GM19467 (cell line): ENCODE measurements at regions not wholly inside any gene's neighbourhood (a gene's known extent, or its start where the extent isn't known, plus 50 kb on each side); places are given as distances from the start of the nearest gene placed in this dataset.
"Not testable (repeated sequence)": the region's sequence is repeated elsewhere in the genome, so short reads cannot be mapped to it uniquely, and the experiment has no call there.

Source experiments
- ATAC-seq: cut with Tn5 transposase; IDR thresholded peaks from one replicate; pipeline ENCODE4 v1.9.1; 2021; ENCODE audit warnings: mild to moderate bottlenecking, moderate library complexity; ENCODE audit not compliant: unreplicated experiment

GRCh38 chr10:44724415-44725174 is 186.5 kb upstream of the TMEM72 start:
- no peak for ATAC-seq

DNA sequence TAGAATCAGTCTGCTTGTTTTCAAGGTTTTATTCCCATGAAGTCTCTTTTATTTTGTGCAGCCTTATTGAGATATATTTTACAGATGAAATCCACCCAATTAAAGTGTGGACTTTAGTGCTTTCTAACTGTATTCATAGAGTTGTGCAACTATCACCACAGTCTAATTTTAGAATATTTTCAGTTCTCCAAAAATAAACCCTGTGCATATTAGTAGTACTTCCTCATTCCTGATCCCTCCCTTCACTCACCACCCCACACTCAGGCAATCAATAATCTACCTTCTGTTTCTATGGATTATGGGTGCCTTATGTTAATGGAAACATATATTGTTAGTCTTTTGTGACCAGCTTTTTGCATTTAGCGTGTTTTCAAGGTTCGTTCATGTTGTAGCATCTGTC is 185.7 kb upstream of the TMEM72 start:
- peak; percentile 80 for ATAC-seq

- ATAC-seq, result no peak
Observed at GRCh38 chr10:44731283-44731682, 179.9 kb upstream of the TMEM72 start.

DNA sequence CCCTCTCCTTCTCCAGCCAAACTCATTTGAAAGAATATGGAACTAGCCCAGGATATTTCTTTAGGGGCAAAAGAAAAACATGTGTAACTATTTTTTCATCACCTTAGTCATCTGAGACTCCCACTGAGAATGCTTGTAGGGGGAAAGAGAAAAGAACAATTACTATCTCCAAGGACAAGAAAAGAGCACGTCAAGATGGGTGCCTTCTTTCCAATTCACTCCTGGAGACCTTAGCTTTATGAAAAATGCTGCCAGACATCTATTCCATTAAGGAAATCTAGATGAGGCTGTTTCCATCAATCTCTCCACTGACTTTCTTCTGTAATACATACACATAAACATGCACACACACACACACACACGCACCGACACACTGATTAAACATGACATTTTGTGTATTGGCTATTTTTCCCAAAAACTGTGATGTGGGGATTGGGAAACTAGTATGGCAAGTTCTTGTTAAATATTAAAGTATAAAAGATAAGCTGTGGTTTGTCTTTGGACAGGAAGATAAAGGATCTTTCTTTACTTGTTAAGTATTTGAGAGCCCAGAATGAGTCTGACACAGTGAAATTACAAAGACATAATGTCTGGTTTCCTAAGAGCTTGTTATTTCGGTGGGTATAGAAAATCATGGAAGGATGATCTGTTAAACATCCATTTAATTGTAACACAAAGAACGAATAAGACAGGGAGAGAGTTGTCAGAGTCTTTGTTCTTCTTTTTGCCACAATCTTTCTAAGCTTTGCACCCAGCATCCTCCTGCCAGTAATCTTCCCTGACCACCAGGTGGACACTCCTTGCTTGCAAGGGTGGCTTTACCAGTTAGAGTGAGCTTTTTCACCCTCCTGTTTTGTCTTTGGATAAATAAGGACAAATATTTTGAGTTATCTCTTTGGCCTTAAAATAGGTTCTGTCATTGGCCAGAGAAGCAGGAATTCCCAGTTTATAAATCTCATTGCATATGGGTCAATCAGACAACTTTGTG is 177.3 kb upstream of the TMEM72 start:
- ATAC-seq, result no peak

GRCh38 chr10:44742248-44742647 is 168.9 kb upstream of the TMEM72 start:
- no peak for ATAC-seq

- no peak for ATAC-seq
Observed at GRCh38 chr10:44743535-44743934, 167.6 kb upstream of the TMEM72 start.

GRCh38 chr10:44745920-44746319 is 165.2 kb upstream of the TMEM72 start:
- ATAC-seq, result no peak

- ATAC-seq, result no peak
Observed at GRCh38 chr10:44747593-44748172, 163.5 kb upstream of the TMEM72 start.

GRCh38 chr10:44749151-44749550 is 162.0 kb upstream of the TMEM72 start:
- no peak for ATAC-seq

DNA sequence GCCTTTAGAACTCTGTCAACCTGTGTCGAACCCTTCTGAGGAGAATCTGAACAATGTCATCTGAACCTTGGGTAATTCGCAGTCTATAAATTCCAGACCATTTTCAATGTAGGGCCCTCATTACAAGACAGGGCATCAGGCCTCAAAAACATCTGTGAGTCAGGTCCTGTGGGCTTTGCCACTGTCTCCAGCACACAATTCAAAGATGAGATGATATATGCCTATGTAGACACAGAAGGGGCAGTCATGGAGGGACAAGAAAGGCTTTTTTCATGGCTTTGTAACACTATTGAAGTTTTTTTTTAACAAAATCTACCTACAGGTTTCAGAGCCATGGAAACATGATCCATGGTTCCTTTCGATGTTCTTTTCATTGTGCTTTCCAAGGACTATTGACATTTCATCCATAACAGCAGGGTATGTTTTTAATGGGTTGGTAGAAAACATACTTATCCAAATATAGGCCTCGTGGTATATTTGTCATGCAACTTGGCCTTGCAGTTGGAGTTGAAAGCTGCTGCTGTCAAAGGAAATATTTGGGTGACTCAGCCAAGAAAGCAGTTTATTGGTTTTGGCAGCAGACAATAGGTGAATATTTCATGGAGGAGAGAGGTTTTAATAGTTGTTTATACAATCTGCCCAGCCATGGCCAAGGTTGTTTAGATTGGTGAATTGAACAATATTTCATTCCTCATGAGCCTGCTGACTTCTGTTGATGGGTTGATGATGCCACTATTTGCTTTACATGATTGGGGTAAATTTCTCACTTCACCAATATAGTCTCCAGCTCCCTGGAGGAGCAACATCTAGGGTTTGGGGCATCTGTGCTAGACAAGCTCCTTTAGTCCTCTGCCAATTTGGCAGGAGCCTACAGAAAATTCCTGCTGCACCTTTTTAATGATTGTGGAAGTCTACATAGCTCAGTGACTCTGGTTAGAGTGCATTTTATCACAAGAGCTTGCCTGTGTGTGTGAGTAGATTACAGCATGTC is 158.4 kb upstream of the TMEM72 start:
- ATAC-seq, result no peak

DNA sequence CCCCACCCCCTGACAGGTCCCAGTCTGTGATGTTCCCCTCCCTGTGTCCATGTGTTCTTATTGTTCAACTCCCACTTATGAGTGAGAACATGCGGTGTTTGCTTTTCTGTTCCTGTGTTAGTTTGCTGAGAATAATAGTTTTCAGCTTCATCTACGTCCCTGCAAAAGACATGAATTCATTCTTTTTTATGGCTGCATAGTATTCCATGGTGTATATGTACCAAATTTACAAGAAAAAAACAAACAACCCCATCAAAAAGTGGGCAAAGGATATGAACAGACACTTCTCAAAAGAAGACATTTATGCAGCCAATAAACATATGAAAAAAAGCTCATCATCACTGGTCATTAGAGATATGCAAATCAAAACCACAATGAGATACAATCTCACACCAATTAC is 156.8 kb upstream of the TMEM72 start:
- not testable (repeated sequence) for ATAC-seq

DNA sequence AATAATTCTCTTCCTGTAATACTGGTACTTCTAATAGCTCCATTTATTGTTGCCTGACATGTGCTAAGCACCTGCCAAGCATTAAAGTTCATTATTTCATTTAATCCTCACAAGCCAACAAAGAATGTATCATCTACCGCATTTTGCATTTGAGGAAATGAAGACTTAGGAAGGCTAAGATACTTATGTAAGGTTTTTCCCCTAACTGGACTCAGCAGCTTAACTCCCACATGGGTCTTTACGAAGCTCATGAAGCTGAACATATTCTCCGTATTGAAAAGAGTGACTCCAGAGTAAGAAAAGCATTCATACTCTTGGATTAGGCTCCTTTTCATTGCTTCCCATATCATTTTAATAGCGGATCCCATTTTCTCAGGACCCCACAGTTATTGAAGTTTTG is 155.7 kb upstream of the TMEM72 start:
- no peak for ATAC-seq

DNA sequence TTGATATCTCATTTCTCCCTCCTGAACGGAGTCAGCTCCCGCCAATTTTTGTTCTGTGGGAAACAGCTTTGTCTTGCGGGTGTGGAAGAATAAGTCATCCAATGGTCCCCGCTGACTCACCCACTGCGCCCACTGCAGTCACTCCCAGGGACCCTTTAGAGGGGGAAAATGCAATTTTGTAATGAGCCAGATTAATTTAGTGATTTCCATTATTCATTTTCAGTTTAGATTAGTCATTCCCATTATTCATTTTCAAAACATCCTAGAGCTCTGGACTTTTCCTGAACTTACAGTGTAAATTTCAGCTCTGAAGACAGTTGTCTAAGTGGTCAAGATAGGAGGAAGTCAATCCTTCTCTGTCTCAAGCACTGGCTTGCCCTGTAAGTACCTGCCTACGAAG is 154.9 kb upstream of the TMEM72 start:
- no peak for ATAC-seq

DNA sequence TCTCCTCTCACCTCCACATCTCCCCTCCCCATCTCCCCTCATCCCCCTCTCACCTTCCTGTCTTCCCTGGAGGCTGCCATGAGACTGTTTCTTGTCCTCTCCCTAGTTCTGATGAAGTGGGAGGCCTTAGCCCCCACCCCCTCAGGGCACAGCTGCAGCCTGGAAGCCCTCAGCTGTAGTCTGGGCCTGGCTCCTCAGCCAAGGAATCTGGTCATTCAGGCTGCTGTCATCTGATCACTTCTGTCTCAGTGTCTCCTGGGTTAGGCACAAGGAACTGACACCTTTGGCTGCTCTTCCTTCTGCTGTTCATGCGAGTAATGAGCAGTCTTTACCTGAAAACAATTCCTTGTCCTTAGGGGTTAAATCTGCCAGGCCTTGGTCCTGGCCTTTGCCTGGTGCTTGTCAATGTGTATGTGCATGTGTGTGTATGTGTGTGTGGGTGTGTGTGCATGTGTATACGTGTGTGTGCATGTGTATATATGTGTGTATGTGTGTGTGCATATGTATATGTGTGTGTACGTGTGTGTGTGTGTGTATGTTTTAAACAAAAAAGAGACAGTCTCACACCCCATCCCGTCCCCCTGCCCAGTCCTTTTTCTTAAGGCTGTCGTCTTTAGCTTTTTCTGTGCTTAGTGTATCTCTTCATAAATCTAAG is 153.5 kb upstream of the TMEM72 start:
- no peak for ATAC-seq

GRCh38 chr10:44759122-44759521 is 152.0 kb upstream of the TMEM72 start:
- no peak for ATAC-seq

GRCh38 chr10:44760513-44760912 is 150.6 kb upstream of the TMEM72 start:
- no peak for ATAC-seq

DNA sequence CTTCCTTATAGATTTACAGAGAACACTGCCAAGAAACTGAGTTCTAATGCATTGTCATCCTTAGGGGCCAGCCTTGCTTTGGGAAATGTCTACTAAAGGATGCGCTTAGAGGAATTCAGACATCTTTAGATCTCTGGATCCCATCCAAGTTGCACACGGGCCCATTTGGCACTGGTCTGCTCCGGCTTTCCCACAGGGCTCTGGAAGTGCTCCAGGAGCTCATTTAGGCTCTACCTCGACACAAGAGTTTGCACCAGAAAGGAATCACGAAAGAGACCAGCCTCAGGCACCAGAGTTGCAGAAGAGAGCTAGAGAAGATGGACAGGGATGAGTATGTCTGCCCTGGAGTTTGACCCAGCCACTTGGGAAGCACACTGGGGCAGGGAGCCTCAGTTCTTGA is 150.1 kb upstream of the TMEM72 start:
- no peak for ATAC-seq

GRCh38 chr10:44763331-44763730 is 147.8 kb upstream of the TMEM72 start:
- no peak for ATAC-seq

GRCh38 chr10:44765299-44765698 is 145.8 kb upstream of the TMEM72 start:
- no peak for ATAC-seq

DNA sequence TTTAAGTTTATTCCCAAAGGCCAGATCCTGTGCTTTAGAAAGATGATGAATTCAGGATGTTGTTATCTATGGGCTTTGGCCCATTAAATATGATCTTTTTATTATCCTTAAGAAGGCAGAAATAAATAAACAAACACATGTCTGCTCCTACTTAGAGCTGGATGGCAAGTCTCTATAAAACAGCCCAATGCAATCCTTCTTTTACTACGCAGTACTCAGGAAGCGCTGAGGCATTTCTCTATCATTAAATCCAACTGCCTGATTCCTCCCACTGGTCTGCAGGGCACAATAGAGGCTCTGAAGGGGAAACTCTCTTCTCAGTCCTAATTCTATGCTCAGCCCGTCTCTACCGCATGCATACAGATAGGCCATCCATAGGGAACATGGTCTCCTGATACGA is 144.5 kb upstream of the TMEM72 start:
- ATAC-seq, result no peak
